Testis (tissue), 2 donors: ENCODE measurements at regions not wholly inside any gene's neighbourhood (a gene's known extent, or its start where the extent isn't known, plus 50 kb on each side); places are given as distances from the start of the nearest gene placed in this dataset.

Experiments used
- DNase-seq: peaks from one replicate; pipeline ENCODE4 v3.0.0-alpha.2; 2019
- H3K27ac ChIP-seq, 2 donors: fragments of 200-600 bp; sonication (generic); one replicate each; pipeline ENCODE4 v1.5.1; 2019
- H3K27me3 ChIP-seq: fragments of 200-600 bp; sonication (generic); one replicate; pipeline ENCODE4 v1.5.1; 2019
- H3K36me3 ChIP-seq: fragments of 200-600 bp; sonication (generic); one replicate; pipeline ENCODE4 v1.5.1; 2017; ENCODE audit warnings: low read depth; ENCODE audit errors: missing control alignments
- H3K4me1 ChIP-seq: fragments of 200-600 bp; sonication (generic); one replicate; pipeline ENCODE4 v1.5.1; 2019
- H3K4me3 ChIP-seq, 2 donors: fragments of 200-600 bp; sonication (generic); one replicate each; pipeline ENCODE4 v1.5.1; 2017 to 2019
- H3K9me3 ChIP-seq: fragments of 200-600 bp; sonication (generic); one replicate; pipeline ENCODE4 v1.5.1; 2017
- POLR2A ChIP-seq: fragments of 450-650 bp; IDR thresholded peaks from one replicate; pipeline ENCODE4 v1.6.1; 2017; ENCODE audit warnings: antibody characterized with exemption, mild to moderate bottlenecking, moderate library complexity
- WGBS, 2 donors: methylation state at CpG; one replicate each; pipeline ENCODE4 v1.1.5; 2018; 5-methylcytosine and 5-hydroxymethylcytosine counted together
- intact Hi-C: fragments of 100-400 bp; cut with DNase I; formaldehyde crosslinking; loops from one replicate; pipeline ENCODE4 v1.15.1; 2023; ENCODE audit warnings: low total_unique reads
- TF ChIP-seq, protein P1 (sequence below), 3 experiments: fragments of 450-650 bp in 2 of 3; fragments of 200-600 bp in 1 of 3; sonication (generic) in 1 of 3; IDR thresholded peaks; one replicate each; pipeline ENCODE4 v1.5.1; 2016 to 2019; ENCODE audit warnings: antibody characterized with exemption in 3 of 3, mild to moderate bottlenecking in 2 of 3, moderate library complexity in 1 of 3

DNA sequence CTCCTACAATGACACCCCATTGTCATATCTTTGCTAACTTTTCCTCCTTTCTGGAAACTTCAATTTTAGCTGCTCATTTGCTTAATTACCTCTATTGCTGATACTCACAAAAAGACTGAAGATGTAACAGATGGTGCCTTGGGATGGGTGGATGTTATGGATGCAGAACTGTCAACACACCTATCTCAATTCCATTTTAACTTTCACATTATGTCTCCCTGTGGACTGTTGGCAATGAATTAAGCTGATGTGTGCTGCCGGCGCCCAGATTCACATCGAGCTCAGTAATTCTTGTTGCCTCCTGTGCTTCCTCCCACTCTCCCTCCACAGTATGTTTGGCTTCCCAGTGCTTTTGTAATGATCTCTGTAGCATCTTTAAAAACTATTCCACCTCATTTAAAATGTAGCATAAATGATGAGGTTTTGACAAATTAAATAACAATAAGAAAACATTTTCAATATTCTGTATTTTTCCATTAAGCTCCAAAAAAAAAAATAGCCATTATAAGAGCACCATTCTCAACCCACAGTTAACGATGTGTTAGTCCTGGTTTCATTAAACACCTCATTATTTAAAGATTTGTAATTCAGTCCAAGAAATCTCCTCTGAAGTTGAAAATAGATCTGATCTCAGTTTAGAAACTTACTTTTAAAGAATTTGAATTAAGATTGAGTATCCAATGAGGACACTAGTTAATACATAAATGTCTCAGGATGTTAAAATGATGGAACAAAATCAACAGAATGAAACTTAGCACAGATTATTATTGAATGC is 99.9 kb upstream of the FAM216B start:
- Histone ChIP-seq H3K27me3 (no peaks in the 10 kb centered on the region), H3K27ac (no peak overlapping the region), H3K36me3 (no peaks in the 10 kb centered on the region), H3K4me3 (no peak overlapping the region), H3K4me1 (no peaks in the 10 kb centered on the region), H3K9me3 (no peaks in the 10 kb centered on the region)
- no peak for DNase-seq
- no peak for TF ChIP-seq POLR2A
- TF ChIP-seq, protein P1, sequence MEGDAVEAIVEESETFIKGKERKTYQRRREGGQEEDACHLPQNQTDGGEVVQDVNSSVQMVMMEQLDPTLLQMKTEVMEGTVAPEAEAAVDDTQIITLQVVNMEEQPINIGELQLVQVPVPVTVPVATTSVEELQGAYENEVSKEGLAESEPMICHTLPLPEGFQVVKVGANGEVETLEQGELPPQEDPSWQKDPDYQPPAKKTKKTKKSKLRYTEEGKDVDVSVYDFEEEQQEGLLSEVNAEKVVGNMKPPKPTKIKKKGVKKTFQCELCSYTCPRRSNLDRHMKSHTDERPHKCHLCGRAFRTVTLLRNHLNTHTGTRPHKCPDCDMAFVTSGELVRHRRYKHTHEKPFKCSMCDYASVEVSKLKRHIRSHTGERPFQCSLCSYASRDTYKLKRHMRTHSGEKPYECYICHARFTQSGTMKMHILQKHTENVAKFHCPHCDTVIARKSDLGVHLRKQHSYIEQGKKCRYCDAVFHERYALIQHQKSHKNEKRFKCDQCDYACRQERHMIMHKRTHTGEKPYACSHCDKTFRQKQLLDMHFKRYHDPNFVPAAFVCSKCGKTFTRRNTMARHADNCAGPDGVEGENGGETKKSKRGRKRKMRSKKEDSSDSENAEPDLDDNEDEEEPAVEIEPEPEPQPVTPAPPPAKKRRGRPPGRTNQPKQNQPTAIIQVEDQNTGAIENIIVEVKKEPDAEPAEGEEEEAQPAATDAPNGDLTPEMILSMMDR (IDR thresholded peaks at IDR 0.05), result no peak
- intact Hi-C loops, result no loop called here
- WGBS, 2 donors, result 62 to 64% methylated on average over 4 of the region's 4 CpGs

DNA sequence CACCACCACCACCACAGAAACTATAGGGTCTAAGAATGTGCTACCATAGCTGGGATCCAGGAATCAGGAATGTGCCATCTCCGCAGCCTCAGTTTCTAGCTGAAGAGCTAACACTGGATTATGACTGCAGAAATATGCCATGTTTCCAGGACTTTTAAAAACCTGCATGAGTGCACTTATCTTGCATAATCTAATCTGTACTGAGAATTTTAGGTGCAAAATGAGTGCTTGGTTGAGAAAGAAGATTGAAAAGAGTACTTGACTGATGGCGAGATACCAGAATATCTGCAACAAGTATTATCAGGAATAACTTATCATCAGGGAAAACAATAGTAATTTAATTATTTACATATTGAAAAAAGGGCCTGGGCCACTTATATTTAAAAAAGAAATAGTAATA is 97.2 kb upstream of the FAM216B start:
- H3K36me3 ChIP-seq, result no peaks in the 10 kb centered on the region
- 58 to 65% methylated on average over 2 of the region's 2 CpGs for WGBS, 2 donors
- no peaks in the 10 kb centered on the region for H3K4me1 ChIP-seq
- H3K9me3 ChIP-seq, result no peaks in the 10 kb centered on the region
- intact Hi-C loops, result no loop called here
- TF ChIP-seq, protein P1 (IDR thresholded peaks at IDR 0.05), result no peak
- TF ChIP-seq POLR2A, result no peak
- no peak overlapping the region for H3K27ac ChIP-seq
- H3K4me3 ChIP-seq, result no peak overlapping the region
- no peak for DNase-seq
- H3K27me3 ChIP-seq, result no peaks in the 10 kb centered on the region

DNA sequence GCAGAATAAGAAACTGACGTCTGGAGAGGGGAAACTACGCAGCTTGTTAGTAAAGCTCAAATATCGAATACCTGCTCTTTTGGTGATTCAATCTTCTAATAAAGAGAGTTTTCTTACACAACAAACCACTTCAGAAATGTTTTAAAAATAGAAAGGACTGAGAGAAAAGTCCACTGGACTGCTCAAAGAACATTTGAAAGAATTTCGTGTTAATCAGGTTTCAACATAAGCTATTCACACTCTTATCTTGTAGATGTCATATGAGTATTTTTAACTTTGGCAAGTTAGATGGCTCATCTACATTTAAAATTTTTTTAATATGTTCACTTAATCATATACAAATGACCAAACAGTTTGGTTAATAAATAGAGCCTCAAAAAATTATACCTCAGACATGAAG is 95.6 kb upstream of the FAM216B start:
- Histone ChIP-seq H3K9me3 (no peaks in the 10 kb centered on the region), H3K4me3 (no peak overlapping the region), H3K36me3 (no peaks in the 10 kb centered on the region), H3K27me3 (no peaks in the 10 kb centered on the region), H3K27ac (peak overlapping the region in 1 of 2 donors; percentile 19), H3K4me1 (no peaks in the 10 kb centered on the region)
- intact Hi-C loops, result no loop called here
- WGBS, 2 donors, result 56 to 67% methylated on average over 4 of the region's 4 CpGs
- DNase-seq, result no peak
- TF ChIP-seq POLR2A, result no peak
- TF ChIP-seq, protein P1 (IDR thresholded peaks at IDR 0.05), result no peak

DNA sequence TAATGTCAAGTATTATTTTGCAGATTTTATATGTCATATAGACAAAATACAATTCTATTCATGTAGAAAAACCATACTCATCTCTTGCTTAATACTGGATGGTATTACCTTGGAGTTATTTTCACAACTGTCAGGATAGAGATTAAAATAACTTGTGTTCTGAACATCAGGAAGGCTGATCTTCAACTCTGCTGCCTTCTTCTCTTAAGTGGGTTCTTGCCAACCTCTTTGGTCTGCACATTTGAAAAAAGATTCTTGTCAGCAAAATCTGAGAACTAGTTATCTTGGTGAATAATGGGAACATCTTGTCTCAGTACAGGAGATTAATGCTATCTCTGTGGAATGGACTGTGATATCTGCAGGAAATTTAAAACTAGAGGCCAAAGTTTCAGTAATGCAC is 95.2 kb upstream of the FAM216B start:
- no peaks in the 10 kb centered on the region for H3K36me3 ChIP-seq
- H3K4me3 ChIP-seq, result no peak overlapping the region
- TF ChIP-seq POLR2A, result no peak
- TF ChIP-seq, protein P1 (IDR thresholded peaks at IDR 0.05), result no peak
- H3K9me3 ChIP-seq, result no peaks in the 10 kb centered on the region
- intact Hi-C loops, result no loop called here
- H3K27me3 ChIP-seq, result no peaks in the 10 kb centered on the region
- no peaks in the 10 kb centered on the region for H3K4me1 ChIP-seq
- H3K27ac ChIP-seq, result peak overlapping the region in 1 of 2 donors; percentile 19
- no peak for DNase-seq

DNA sequence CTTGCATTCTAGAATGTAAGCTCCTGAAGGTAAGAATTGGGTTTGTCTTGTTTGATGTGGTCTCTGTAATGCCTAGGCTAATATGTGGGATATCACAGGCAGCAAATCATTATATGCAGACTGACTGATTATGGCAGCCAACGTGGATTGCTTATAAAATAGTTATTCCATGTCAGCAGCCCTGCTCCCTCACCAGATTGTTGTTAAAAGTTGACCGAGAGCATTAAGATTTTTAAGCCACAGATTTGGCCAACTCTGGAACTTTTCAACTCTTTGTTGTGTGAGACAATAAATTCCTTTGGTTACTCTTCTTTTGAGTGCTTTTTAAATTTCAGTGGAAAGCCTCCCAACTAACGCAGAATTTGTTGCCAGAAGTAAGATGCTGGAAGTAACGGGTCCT is 92.6 kb upstream of the FAM216B start:
- H3K36me3 ChIP-seq, result no peaks in the 10 kb centered on the region
- TF ChIP-seq, protein P1 (IDR thresholded peaks at IDR 0.05), result no peak
- no peak for TF ChIP-seq POLR2A
- H3K4me3 ChIP-seq, result no peak overlapping the region
- H3K27me3 ChIP-seq, result no peaks in the 10 kb centered on the region
- H3K9me3 ChIP-seq, result no peaks in the 10 kb centered on the region
- WGBS, 2 donors, result 46 to 50% methylated on average over 4 of the region's 4 CpGs
- H3K4me1 ChIP-seq, result no peaks in the 10 kb centered on the region
- no peak overlapping the region for H3K27ac ChIP-seq
- intact Hi-C loops, result no loop called here
- no peak for DNase-seq
